Mucosa of rectum (tissue), 2 donors: ENCODE measurements at regions not wholly inside any gene's neighbourhood (a gene's known extent, or its start where the extent isn't known, plus 50 kb on each side); places are given as distances from the start of the nearest gene placed in this dataset.

Experiments
- H3K27ac ChIP-seq, 2 donors: one replicate each; pipeline ENCODE4 v1.7.0; 2013; ENCODE audit warnings: inconsistent platforms in 2 of 2, low read depth in 2 of 2, low read length in 2 of 2
- H3K27me3 ChIP-seq, 2 donors: one replicate each; pipeline ENCODE4 v1.7.0; 2013; ENCODE audit warnings: low read length in 2 of 2; ENCODE audit not compliant: control insufficient read depth in 2 of 2, insufficient read depth in 2 of 2
- H3K36me3 ChIP-seq, 2 donors: one replicate each; pipeline ENCODE4 v1.7.0; 2013; ENCODE audit warnings: low read length in 2 of 2; ENCODE audit not compliant: control insufficient read depth in 2 of 2, insufficient read depth in 2 of 2
- H3K4me1 ChIP-seq, 2 donors: one replicate each; pipeline ENCODE4 v1.7.0; 2013; ENCODE audit warnings: low read length in 2 of 2, mild to moderate bottlenecking in 1 of 2; ENCODE audit not compliant: control insufficient read depth in 2 of 2, insufficient read depth in 2 of 2
- H3K4me3 ChIP-seq, 2 donors: one replicate each; pipeline ENCODE4 v1.7.0; 2013; ENCODE audit warnings: low read length in 2 of 2
- H3K9ac ChIP-seq, 2 donors: one replicate each; pipeline ENCODE4 v1.7.0; 2013; ENCODE audit warnings: low read length in 2 of 2, low read depth in 1 of 2, mild to moderate bottlenecking in 1 of 2
- H3K9me3 ChIP-seq, 2 donors: one replicate each; pipeline ENCODE4 v1.7.0; 2013; ENCODE audit warnings: low read length in 2 of 2; ENCODE audit not compliant: control insufficient read depth in 2 of 2
- donor health status: healthy.
- donor health status: Normal muscosa, but diverticular disease.

DNA sequence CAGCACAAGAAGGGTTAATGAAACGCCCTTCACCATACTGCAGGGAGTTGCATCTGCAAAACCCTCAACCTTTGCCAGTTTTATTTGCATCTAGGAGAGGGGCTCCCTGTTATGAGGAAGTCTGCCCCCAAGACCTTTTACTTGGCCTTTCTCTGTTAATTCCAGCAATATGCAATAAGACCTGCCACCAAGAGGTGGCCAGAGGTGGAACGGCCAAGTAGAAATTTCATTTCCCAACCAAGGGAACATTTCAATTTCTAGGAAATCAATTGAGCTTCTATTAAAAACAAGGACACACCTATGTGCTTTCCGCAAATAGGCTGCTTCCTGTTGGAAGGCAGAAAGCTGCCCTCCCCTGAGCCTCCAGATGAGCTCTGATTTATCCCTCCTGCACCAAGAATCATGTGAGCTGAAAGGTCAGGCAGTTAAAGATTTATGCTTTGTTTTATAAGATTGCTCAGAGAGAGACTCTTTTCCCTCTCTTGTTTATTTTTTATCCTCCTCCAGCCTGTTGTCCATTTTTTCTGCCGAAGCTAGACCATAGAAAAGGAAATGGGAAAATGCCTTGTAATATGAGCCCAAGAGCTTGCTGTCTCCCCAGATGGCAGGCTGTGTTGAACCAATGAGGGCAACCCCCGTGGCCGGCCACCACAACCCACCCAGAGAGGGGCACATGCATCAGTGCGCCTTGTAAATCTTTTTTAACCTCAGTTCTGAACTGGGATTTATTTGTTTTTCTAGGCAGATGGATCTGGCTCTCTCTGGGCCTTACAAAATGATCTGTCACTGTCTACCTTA, 572.8 kb downstream of the TLE1 start:
- Histone ChIP-seq H3K4me1 (no peaks in the 10 kb centered on the region), H3K27me3 (no peaks in the 10 kb centered on the region), H3K36me3 (no peaks in the 10 kb centered on the region), H3K9ac (no peak overlapping the region), H3K9me3 (no peaks in the 10 kb centered on the region), H3K27ac (no peak overlapping the region), H3K4me3 (no peak overlapping the region)

DNA sequence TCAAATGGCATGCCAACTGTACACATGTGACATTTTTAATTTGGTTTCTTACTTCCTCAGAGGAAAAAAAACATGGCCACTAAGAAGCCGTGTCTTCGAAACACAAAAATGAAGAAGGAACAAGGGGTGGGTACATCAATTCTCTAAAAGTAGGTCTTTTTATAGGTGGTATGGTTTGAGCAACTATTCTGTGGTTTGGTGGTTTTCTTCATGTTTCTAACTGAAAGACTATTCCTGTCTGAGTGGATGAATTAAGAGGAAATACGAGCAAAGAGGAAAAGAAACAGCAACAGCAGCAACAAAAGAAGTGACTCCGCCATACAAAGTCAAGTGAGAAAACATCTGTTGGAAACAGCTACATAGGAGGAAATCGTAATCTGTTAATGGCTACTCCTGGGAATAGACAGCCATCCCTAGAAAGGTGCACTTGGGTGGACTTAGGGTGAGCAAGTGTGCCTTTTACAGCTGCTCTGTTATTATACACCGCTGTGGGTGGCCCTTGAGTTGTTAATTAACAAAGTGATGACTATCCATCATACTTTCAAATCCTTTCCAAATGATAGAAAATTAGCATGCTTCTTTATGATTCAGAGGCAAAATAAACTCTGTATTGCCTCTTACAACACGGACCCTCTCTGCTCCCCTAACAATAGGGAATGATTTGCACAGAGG, 575.8 kb downstream of the TLE1 start:
- Histone ChIP-seq H3K9me3 (no peaks in the 10 kb centered on the region), H3K36me3 (no peaks in the 10 kb centered on the region), H3K27me3 (no peaks in the 10 kb centered on the region), H3K4me3 (no peak overlapping the region), H3K27ac (no peak overlapping the region), H3K4me1 (no peaks in the 10 kb centered on the region), H3K9ac (no peak overlapping the region)

- Histone ChIP-seq H3K4me1 (no peaks in the 10 kb centered on the region), H3K9me3 (no peaks in the 10 kb centered on the region), H3K27ac (no peak overlapping the region), H3K36me3 (no peaks in the 10 kb centered on the region), H3K4me3 (no peak overlapping the region), H3K27me3 (no peaks in the 10 kb centered on the region), H3K9ac (no peak overlapping the region)
Measured at GRCh38 chr9:81112627-81113452, 576.5 kb downstream of the TLE1 start.

DNA sequence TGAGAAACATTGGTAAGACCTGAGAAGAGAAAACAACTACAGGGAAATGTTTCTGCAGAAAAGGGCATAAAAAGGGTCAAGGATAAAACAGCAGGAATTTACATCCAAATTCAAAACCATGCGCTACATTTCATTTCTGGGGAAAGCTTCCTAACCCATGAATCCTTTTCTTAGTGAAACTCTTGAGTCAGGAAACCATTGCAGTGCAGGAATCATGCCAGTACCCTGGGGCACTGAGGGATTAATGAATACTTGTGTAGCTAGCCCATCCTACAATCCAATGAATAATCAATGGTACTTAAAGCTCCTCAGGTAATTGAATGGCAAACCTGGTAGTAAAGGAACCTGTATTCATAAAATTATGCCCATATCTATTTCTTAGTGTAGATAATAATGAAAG, 580.5 kb downstream of the TLE1 start:
- Histone ChIP-seq H3K36me3 (no peaks in the 10 kb centered on the region), H3K27ac (no peak overlapping the region), H3K9me3 (no peaks in the 10 kb centered on the region), H3K9ac (no peak overlapping the region), H3K4me3 (no peak overlapping the region), H3K4me1 (no peaks in the 10 kb centered on the region), H3K27me3 (no peaks in the 10 kb centered on the region)

- H3K27me3 ChIP-seq, result no peaks in the 10 kb centered on the region
- H3K4me3 ChIP-seq, result no peak overlapping the region
- H3K27ac ChIP-seq, result no peak overlapping the region
Measured at GRCh38 chr9:81108391-81108790, 581.0 kb downstream of the TLE1 start.

DNA sequence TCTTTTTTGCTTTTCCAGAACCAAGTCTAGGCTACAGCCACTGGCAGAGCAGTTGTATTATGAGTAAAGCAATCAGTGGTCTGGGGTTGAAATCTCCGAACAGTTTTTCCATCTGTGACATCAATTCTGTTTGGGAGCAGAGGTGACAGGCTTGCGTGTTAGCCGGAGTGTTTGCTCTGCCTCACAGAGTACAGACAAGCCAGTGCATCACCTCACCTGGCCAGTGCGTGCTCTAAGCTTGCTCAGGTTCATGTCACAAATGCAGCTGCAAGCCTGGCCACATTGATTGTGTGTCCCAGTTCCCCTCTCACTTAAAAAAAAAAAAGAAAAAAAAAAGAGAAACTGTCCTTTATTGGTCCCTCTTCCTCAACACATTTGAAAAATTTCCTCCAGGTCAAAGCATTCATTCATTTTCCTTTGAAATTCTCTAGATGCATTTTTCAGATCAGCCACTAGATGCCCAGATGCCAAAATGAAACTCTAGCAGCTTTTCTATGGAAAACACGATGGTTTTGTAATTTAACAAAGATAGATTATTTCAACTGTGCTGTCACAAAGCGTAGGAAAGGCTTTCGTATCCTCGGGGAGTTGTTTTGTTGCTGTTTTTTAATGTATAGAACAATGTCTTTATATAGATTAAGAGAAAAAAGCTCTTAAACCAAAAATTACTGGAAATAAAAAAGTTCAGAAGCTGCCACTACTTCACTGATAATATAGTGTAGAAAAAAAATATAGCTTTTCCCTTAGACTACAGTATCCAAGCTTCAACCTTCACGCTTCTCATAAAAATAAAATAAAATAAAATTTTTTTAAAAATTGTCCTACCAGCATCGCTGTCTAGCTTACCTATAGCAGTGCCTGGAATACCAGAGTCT, 585.5 kb downstream of the TLE1 start:
- Histone ChIP-seq H3K4me3 (no peak overlapping the region), H3K4me1 (no peaks in the 10 kb centered on the region), H3K9ac (no peak overlapping the region), H3K27me3 (no peaks in the 10 kb centered on the region), H3K9me3 (no peaks in the 10 kb centered on the region), H3K36me3 (no peaks in the 10 kb centered on the region), H3K27ac (no peak overlapping the region)

More at GRCh38 chr9:81108391-81108790, 581.0 kb downstream of the TLE1 start:
- Histone ChIP-seq H3K4me1 (no peaks in the 10 kb centered on the region), H3K9ac (no peak overlapping the region), H3K9me3 (no peaks in the 10 kb centered on the region), H3K36me3 (no peaks in the 10 kb centered on the region)

DNA sequence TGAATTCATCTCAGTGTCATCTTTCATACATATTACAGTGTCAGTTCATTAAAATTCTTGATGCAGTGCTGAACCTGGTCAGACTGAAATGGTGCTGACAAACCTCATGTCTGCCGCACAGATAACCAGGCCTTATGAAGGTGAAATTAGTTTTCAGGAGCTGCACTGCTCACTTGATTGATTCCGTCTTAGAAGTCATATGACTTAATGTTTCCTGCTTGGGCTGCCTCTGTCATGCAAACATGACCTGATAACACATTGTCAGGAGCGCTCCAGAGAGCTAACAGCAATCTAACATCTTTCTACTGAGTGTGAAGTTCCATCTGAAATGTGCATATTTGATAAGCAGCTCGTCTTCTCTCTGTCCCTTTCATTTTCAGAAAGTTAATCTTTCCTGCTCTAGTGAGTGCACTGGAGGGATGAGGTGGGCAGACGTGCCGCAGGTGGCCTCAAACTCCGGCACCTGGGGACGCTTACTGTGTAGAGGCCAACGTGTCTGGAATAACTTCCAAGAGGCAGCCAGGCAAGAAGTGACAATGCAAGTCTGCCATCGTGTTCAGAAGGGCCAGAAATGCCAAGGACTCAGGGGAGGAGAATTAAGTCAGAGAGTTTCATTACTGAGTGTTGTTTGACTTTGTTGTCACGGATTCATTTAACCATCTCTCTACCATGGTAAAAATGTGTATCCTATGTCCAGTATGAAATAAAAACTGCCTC, 592.1 kb downstream of the TLE1 start:
- Histone ChIP-seq H3K36me3 (no peaks in the 10 kb centered on the region), H3K4me1 (no peaks in the 10 kb centered on the region), H3K27me3 (no peaks in the 10 kb centered on the region), H3K9me3 (no peaks in the 10 kb centered on the region), H3K9ac (no peak overlapping the region), H3K27ac (no peak overlapping the region), H3K4me3 (no peak overlapping the region)

DNA sequence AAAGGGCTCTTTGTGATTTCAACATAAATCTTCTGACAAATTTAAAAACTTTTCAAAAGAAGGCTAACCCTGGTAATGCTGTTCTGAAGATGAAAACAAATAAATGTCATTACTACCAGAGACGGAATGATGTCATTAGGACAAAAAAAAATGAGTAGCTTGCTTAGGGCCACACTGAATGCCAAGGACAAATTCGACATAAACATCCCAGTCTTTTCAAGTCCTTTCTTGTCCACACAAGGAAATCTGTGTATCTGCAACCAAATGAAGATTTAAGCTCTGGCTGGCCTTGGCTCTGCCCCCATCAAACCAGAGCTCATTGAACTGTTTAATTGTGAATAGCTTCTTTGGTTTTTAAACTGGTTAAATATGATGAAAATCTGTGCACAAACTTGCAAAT, 592.7 kb downstream of the TLE1 start:
- H3K4me3 ChIP-seq, result no peak overlapping the region
- H3K27ac ChIP-seq, result no peak overlapping the region
- H3K36me3 ChIP-seq, result no peaks in the 10 kb centered on the region
- H3K9ac ChIP-seq, result no peak overlapping the region
- H3K27me3 ChIP-seq, result no peaks in the 10 kb centered on the region
- no peaks in the 10 kb centered on the region for H3K9me3 ChIP-seq
- H3K4me1 ChIP-seq, result no peaks in the 10 kb centered on the region

GRCh38 chr9:81092057-81092456, 597.3 kb downstream of the TLE1 start:
- H3K4me3 ChIP-seq, result no peak overlapping the region
- H3K4me1 ChIP-seq, result no peaks in the 10 kb centered on the region
- H3K36me3 ChIP-seq, result no peaks in the 10 kb centered on the region
- no peak overlapping the region for H3K9ac ChIP-seq
- no peaks in the 10 kb centered on the region for H3K27me3 ChIP-seq
- no peak overlapping the region for H3K27ac ChIP-seq
- no peaks in the 10 kb centered on the region for H3K9me3 ChIP-seq
